Parathyroid adenoma (tissue), 2 donors: ENCODE measurements at regions not wholly inside any gene's neighbourhood (a gene's known extent, or its start where the extent isn't known, plus 50 kb on each side); places are given as distances from the start of the nearest gene placed in this dataset.

Experiments
- H2AFZ ChIP-seq: fragments of 300-600 bp; sonication (generic); one replicate; pipeline ENCODE4 v1.7.0; 2017; ENCODE audit warnings: antibody characterized with exemption, mild to moderate bottlenecking
- H3K27ac ChIP-seq: fragments of 300-600 bp; sonication (generic); one replicate; pipeline ENCODE4 v1.7.0; 2017
- H3K27me3 ChIP-seq: fragments of 300-600 bp; sonication (generic); one replicate; pipeline ENCODE4 v1.7.0; 2017; ENCODE audit warnings: low read length; ENCODE audit not compliant: control insufficient read depth, insufficient read depth
- H3K36me3 ChIP-seq: fragments of 300-600 bp; sonication (generic); one replicate; pipeline ENCODE4 v1.7.0; 2017; ENCODE audit warnings: low read length; ENCODE audit not compliant: control insufficient read depth, insufficient read depth
- H3K4me1 ChIP-seq: fragments of 300-600 bp; sonication (generic); one replicate; pipeline ENCODE4 v1.7.0; 2017; ENCODE audit warnings: control low read depth
- H3K4me2 ChIP-seq: fragments of 300-600 bp; sonication (generic); one replicate; pipeline ENCODE4 v1.7.0; 2017; ENCODE audit warnings: low read length
- H3K4me3 ChIP-seq: fragments of 300-600 bp; sonication (generic); one replicate; pipeline ENCODE4 v1.7.0; 2017; ENCODE audit warnings: low read depth, low read length
- H3K79me2 ChIP-seq: fragments of 300-600 bp; sonication (generic); one replicate; pipeline ENCODE4 v1.7.0; 2017; ENCODE audit warnings: control low read depth
- H3K9ac ChIP-seq: fragments of 300-600 bp; sonication (generic); one replicate; pipeline ENCODE4 v1.7.0; 2017; ENCODE audit warnings: mild to moderate bottlenecking
- H3K9me3 ChIP-seq: fragments of 300-600 bp; sonication (generic); one replicate; pipeline ENCODE4 v1.7.0; 2017; ENCODE audit warnings: low read length; ENCODE audit not compliant: control insufficient read depth
- TF ChIP-seq, protein P1 (sequence below): fragments of 300-600 bp; sonication (generic); IDR thresholded peaks from one replicate; pipeline ENCODE4 v1.7.0; 2017; ENCODE audit warnings: antibody characterized with exemption, mild to moderate bottlenecking
- donor health status: primary hyperparathyroidism.

DNA sequence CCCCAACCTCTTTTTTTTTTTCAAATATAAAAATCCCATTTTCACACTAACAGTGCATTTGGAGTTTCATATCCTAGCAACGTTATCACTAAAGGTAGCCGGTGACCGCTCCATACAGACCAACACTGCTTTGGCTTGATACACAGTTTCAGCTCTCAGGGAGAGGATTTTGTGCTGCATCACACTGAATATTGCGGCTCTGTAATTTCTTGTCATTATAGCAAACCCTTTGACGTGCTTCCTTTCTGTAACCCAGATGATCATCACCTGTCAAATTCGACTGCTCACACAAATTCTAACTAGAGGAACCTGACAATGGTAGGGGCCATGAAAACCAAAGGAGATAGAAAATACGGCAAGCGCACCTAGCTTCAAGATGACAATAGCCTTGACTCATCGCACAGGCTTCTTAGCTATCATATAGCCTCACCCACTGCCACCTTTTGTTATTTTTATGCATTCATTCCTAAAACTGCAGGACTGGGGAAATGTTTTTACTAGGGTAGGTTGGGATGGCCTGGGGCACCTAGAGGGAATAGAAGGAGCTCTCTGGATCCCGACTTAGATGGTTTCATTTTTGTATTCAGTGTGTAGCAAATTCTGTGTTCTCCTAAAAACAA lies 582.9 kb upstream of the PIK3C3 start:
- H3K79me2 ChIP-seq: no peaks in the 10 kb centered on the region
- TF ChIP-seq, protein P1, sequence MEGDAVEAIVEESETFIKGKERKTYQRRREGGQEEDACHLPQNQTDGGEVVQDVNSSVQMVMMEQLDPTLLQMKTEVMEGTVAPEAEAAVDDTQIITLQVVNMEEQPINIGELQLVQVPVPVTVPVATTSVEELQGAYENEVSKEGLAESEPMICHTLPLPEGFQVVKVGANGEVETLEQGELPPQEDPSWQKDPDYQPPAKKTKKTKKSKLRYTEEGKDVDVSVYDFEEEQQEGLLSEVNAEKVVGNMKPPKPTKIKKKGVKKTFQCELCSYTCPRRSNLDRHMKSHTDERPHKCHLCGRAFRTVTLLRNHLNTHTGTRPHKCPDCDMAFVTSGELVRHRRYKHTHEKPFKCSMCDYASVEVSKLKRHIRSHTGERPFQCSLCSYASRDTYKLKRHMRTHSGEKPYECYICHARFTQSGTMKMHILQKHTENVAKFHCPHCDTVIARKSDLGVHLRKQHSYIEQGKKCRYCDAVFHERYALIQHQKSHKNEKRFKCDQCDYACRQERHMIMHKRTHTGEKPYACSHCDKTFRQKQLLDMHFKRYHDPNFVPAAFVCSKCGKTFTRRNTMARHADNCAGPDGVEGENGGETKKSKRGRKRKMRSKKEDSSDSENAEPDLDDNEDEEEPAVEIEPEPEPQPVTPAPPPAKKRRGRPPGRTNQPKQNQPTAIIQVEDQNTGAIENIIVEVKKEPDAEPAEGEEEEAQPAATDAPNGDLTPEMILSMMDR: no peak
- no peaks in the 10 kb centered on the region for H3K36me3 ChIP-seq
- no peak overlapping the region for H3K9ac ChIP-seq
- no peak overlapping the region for H2AFZ ChIP-seq
- no peak overlapping the region for H3K4me3 ChIP-seq
- no peaks in the 10 kb centered on the region for H3K9me3 ChIP-seq
- no peaks in the 10 kb centered on the region for H3K4me1 ChIP-seq
- no peaks in the 10 kb centered on the region for H3K27me3 ChIP-seq
- no peak overlapping the region for H3K27ac ChIP-seq
- H3K4me2 ChIP-seq: no peak overlapping the region

DNA sequence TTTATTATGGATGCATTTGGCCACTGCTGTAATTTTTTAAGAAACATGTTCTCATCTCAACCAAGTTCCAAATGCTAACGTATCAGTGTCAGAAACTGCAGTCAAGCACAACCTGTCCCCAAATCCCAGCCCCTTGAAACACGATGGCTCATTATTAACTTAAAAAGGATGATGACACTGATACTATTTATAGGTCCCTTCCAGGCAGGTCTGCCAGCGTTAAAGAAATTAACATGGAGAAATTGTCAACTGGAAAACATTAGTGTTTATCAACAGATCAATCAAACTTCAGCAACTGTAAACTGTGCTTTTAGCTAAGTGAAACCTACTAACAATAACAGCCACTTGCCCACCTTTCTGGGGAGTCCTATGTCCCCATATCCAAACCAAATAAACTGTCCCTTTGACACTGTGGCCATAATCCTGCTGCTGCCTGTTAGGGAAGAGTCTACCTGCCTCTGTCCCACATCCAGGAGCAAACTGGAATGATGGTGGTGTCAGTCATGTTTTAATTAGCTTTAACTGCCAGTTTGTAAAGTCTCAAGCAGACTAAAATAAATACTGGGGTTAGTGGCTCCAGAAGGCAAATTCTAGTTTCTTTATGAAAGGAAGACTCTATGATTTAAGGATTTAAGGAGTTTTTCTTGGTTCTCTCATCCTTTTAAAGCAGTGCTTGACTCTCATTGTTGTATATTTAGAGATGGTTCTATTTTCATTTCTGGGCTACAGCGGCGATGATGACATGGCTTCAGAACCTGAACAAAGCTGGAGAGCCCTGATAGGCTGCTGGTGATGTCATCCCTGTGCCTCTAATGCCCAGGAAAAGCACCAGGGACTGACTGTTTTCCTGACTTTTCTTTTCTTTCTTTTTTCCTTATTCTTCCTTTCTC lies 583.6 kb upstream of the PIK3C3 start:
- H3K4me3 ChIP-seq: no peak overlapping the region
- no peaks in the 10 kb centered on the region for H3K4me1 ChIP-seq
- H3K4me2 ChIP-seq: no peak overlapping the region
- no peak overlapping the region for H3K9ac ChIP-seq
- H3K27ac ChIP-seq: no peak overlapping the region
- no peak overlapping the region for H2AFZ ChIP-seq
- H3K79me2 ChIP-seq: no peaks in the 10 kb centered on the region
- H3K27me3 ChIP-seq: no peaks in the 10 kb centered on the region
- no peaks in the 10 kb centered on the region for H3K36me3 ChIP-seq
- H3K9me3 ChIP-seq: no peaks in the 10 kb centered on the region
- TF ChIP-seq, protein P1: no peak

DNA sequence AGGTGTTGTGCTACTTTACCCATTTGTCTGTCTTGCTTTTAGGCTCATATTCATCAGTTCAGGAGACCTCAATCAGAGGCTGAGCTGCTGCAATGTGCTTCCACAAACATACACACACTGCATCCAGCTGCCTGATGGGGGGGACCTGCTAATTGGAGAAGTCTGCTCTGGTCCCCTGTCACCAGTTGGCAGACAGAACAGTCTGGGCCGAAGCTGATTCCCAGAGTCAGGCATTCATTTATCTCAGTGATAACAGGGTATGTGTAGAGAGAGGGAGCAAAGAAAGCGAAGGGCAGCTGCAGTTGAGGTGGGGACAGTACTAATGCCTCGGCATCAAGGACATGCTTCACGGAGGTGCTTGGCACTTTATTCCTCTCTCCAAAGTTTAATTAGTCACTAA lies 584.3 kb upstream of the PIK3C3 start:
- TF ChIP-seq, protein P1: no peak
- Histone ChIP-seq H3K9me3 (no peaks in the 10 kb centered on the region), H3K4me2 (no peak overlapping the region), H3K4me3 (no peak overlapping the region), H3K79me2 (no peaks in the 10 kb centered on the region), H3K27ac (no peak overlapping the region), H3K4me1 (no peaks in the 10 kb centered on the region), H3K27me3 (no peaks in the 10 kb centered on the region), H3K9ac (no peak overlapping the region), H3K36me3 (no peaks in the 10 kb centered on the region), H2AFZ (no peak overlapping the region)

DNA sequence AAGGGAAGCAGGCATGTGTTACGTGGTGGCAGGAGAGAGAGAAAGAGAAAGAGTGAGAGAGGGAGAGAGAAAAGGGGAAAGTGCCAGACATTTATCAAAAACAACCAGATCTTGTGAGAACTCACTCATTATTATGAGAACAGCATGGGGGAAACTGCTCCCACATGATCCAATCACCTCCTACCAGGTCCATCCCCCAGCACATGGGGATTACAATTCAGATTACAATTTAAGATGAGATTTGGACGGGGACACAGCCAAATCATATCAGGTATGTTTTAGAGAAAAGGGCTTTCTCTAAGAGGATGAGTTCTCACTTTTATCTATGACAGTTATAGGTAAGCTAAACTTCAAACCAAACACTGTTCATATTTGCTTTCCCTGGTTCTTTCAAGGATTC lies 597.3 kb upstream of the PIK3C3 start:
- H3K9ac ChIP-seq: no peak overlapping the region
- no peak overlapping the region for H2AFZ ChIP-seq
- no peaks in the 10 kb centered on the region for H3K27me3 ChIP-seq
- H3K27ac ChIP-seq: no peak overlapping the region
- no peak overlapping the region for H3K4me3 ChIP-seq
- H3K9me3 ChIP-seq: no peaks in the 10 kb centered on the region
- no peaks in the 10 kb centered on the region for H3K79me2 ChIP-seq
- H3K4me2 ChIP-seq: no peak overlapping the region
- TF ChIP-seq, protein P1: no peak
- H3K36me3 ChIP-seq: no peaks in the 10 kb centered on the region
- H3K4me1 ChIP-seq: no peaks in the 10 kb centered on the region
